HL-60 (cell line): ENCODE measurements at regions not wholly inside any gene's neighbourhood (a gene's known extent, or its start where the extent isn't known, plus 50 kb on each side); places are given as distances from the start of the nearest gene placed in this dataset.

Source experiments
- DNase-seq, 2 experiments: peaks; one replicate each; pipeline ENCODE4 v3.0.0-alpha.2; 2010 to 2020; ENCODE audit warnings: low read depth in 1 of 2, low spot score in 1 of 2
- H3K27ac ChIP-seq: fragments of 250-450 bp; sonication (Bioruptor Pico); replicated peaks from 2 replicates; pipeline ENCODE4 v1.5.1; 2020; ENCODE audit warnings: mild to moderate bottlenecking, moderate library complexity
- H3K27me3 ChIP-seq: fragments of 250-450 bp; sonication (Bioruptor Pico); 2 replicates; pipeline ENCODE4 v1.5.1; 2021; ENCODE audit warnings: mild to moderate bottlenecking, moderate library complexity; ENCODE audit not compliant: insufficient read depth, poor library complexity, severe bottlenecking
- H3K4me3 ChIP-seq: replicated peaks from 2 replicates; pipeline ENCODE4 v1.5.1; 2011; ENCODE audit warnings: mild to moderate bottlenecking, control low read depth, low read length; ENCODE audit not compliant: insufficient read depth
- CTCF ChIP-seq: IDR thresholded peaks from one replicate; pipeline ENCODE4 v1.5.1; 2011; ENCODE audit warnings: low read length, control low read depth, inconsistent platforms; ENCODE audit not compliant: insufficient read depth
- GABPA ChIP-seq: IDR thresholded peaks from 2 replicates; pipeline ENCODE4 v1.6.1; 2012; ENCODE audit warnings: low read depth
- POLR2AphosphoS5 ChIP-seq: IDR thresholded peaks from 2 replicates; pipeline ENCODE4 v1.6.1; 2012; ENCODE audit warnings: low read depth
- REST ChIP-seq: IDR thresholded peaks from 2 replicates; pipeline ENCODE4 v1.6.1; 2012; ENCODE audit warnings: low read depth; ENCODE audit not compliant: insufficient replicate concordance
- SPI1 ChIP-seq: IDR thresholded peaks from 2 replicates; pipeline ENCODE4 v1.6.1; 2012; ENCODE audit warnings: low read depth, mild to moderate bottlenecking, borderline replicate concordance

DNA sequence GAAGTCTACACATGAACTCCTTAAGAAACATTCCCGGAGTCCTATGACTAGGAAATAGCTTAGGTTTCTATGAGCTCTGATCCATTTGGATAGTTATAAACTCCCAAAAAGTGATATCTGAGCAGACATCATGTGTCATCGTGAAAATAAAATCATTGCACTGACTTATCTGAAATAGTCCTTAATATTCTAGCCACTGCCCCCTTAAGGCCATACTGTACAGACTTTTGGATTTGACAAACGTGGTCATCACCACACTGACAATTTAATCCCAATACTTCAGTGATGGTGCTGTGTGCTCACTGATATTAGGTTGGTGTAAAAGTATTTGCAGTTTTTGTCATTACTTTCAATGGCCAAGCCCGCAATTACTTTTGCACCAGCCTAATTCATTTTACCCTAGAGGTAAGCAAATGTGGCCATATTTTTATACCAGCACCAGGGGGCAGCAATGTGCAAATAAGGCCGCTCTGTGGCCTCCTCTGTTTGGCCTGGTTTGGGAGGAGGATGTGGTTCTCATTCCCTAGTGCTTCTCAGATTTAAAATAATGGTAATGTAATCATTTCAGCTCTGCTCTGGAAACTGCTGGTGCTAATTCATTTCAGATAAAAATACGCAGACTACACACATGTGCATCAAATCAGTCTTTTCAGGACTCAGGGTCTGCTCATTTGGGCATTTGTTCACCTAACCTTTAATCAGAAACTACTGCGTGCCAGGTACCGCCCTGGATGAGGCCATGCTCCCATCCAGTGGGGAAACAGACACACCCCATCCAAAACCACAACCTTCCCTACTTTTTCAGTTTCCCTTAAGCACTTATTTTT is 196.4 kb upstream of the C1QTNF7 start:
- TF ChIP-seq GABPA (no peak), SPI1 (no peak), POLR2AphosphoS5 (no peak), REST (no peak), CTCF (peak; percentile 67)

DNA sequence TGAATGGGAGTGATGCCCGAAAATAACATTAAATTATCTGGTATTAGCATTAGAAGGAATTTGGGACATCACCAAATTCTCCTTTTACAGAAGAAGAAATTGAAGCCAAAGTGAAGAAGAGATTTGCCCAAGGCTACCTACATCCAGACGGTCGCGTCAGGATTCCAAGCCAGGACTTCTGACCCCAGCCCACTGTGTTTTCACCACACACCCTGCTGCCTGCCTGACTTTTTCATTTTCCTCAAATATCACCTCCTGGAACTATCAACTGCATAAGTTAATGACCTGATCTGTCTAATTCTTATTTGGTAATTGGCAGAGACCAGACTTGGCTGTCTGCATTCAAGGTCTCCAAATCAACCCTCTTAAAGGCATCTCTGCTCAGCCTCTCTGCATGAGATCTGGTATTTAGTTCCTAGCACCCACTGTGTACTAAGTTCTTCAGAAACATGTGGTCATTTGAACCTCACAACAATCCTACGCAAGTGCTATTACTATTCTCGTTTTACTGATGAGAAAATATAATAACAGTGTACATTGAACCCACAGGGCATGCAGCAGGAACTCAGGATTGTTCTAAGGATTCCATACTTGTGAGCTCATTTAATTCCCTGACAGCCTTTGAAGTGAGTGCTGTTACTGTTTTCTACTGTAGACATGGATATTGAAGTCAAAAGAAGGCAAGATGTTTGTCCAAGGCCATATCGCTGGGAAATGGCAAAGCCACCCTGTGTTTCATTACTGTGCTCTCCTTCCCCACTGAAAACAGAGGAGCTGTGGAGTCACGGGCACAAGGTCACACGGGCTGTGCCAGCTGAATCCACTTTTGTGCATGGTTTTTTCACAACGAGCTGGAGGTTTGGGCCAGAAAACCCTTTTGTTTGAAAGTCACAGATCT is 195.2 kb upstream of the C1QTNF7 start:
- H3K27me3 ChIP-seq = no peaks in the 10 kb centered on the region
- TF ChIP-seq REST = no peak
- no peak for TF ChIP-seq POLR2AphosphoS5
- no peak for TF ChIP-seq GABPA
- no peak for TF ChIP-seq CTCF
- H3K4me3 ChIP-seq = no peak overlapping the region
- H3K27ac ChIP-seq = no peak overlapping the region
- DNase-seq = no peak

More for the DNA sequence above, 196.4 kb upstream of the C1QTNF7 start:
- H3K27ac ChIP-seq = no peak overlapping the region
- DNase-seq = peak in 1 of 2 experiments; percentile 82
- no peak overlapping the region for H3K4me3 ChIP-seq
- no peaks in the 10 kb centered on the region for H3K27me3 ChIP-seq

- TF ChIP-seq GABPA (no peak), REST (no peak), POLR2AphosphoS5 (no peak), SPI1 (no peak), CTCF (no peak)
- H3K27ac ChIP-seq = no peak overlapping the region
- no peak for DNase-seq
- no peaks in the 10 kb centered on the region for H3K27me3 ChIP-seq
- no peak overlapping the region for H3K4me3 ChIP-seq
These were observed 194.6 kb upstream of the C1QTNF7 start for GRCh38 chr4:15233264-15233597.
